ENCODE measurements at regions not wholly inside any gene's neighbourhood (a gene's known extent, or its start where the extent isn't known, plus 50 kb on each side); places are given as distances from the start of the nearest gene placed in this dataset.

DNA sequence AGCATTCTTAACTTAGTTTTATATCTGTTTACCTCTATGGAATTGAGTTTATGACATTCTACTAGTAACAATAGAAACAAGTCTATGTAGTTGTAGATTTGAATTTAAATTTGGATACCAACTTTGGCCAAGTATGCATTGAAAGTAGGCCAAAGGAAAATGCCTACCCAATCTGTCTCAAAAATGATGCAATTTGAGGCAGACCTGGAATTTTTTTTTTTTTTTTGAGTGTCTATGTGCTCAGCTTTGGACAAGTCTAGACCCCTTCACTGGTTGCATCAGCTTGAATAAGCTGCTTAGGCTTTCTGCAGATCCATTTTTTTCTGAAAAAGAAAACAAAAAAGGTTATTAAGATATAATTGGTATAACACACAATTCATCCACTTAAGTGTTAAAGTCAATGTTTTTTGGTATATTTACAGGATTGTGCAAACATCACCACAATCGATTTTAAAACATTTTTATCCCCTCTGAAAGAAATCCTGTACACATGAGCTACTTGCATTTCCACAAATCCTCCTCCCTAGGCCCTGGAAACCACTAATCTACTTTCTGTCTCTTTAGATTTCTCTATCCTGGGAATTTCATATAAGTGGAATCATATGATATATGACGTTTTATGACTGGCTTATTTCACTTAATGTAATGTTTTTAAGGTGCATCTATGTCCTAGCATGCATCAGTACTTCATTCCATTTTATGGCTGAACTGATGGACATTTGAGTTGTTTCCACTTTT is 185.1 kb upstream of the CCDC68 start:
- TF ChIP-seq, protein P1, sequence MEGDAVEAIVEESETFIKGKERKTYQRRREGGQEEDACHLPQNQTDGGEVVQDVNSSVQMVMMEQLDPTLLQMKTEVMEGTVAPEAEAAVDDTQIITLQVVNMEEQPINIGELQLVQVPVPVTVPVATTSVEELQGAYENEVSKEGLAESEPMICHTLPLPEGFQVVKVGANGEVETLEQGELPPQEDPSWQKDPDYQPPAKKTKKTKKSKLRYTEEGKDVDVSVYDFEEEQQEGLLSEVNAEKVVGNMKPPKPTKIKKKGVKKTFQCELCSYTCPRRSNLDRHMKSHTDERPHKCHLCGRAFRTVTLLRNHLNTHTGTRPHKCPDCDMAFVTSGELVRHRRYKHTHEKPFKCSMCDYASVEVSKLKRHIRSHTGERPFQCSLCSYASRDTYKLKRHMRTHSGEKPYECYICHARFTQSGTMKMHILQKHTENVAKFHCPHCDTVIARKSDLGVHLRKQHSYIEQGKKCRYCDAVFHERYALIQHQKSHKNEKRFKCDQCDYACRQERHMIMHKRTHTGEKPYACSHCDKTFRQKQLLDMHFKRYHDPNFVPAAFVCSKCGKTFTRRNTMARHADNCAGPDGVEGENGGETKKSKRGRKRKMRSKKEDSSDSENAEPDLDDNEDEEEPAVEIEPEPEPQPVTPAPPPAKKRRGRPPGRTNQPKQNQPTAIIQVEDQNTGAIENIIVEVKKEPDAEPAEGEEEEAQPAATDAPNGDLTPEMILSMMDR (IDR thresholded peaks at IDR 0.05), result no peak
- no peak for TF ChIP-seq POLR2A (IDR thresholded peaks at IDR 0.05)
